ENCODE measurements at regions not wholly inside any gene's neighbourhood (a gene's known extent, or its start where the extent isn't known, plus 50 kb on each side); places are given as distances from the start of the nearest gene placed in this dataset.

DNA sequence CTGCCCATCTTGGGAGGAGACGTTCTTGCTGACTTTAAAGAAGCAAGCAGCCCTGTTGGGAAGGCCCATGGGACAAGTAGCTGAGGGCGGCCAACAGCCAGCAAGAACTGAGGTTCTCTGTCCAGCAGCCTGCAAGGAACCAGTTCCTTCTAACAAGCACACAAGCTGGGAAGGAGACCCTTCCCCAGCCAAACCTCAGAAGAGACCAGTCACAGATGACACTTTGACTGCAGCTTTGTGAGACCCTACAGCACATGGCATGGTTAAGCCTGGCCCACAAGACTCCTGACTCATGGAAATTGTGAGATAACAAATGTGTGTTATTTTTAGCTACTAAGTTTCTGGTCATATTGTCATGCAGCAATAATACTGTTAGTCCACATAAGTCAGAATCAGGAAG, 99.9 kb downstream of the PRLHR start:
- TF ChIP-seq CTCF (IDR thresholded peaks at IDR 0.05) = no peak
- Histone ChIP-seq H3K27ac (no peak overlapping the region), H3K4me3 (no peak overlapping the region)
- no peak for DNase-seq (ENCODE audit: low spot score)

- H3K4me3 ChIP-seq = no peak overlapping the region
- no peak for DNase-seq (ENCODE audit: low spot score)
- no peak overlapping the region for H3K27ac ChIP-seq
- TF ChIP-seq CTCF (IDR thresholded peaks at IDR 0.05) = no peak
Observed at GRCh38 chr10:118491055-118491454, 104.4 kb downstream of the PRLHR start.

- no peak for TF ChIP-seq CTCF (IDR thresholded peaks at IDR 0.05)
Observed at GRCh38 chr10:118488710-118489497, 106.5 kb downstream of the PRLHR start.

DNA sequence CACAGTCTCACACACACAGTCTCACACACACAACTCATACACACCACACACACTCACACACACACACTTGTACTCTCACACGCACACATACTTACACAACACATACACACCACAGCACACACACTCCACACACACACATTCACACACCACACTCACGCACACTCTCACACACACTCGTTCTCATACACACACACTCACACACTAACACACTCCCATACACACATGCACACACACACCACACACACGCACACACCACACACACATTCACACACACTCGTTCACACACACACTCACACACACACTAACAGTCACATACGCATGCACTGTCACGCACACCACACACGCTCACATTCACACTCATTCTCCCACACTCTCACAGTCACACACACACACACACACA, 109.8 kb downstream of the PRLHR start:
- Histone ChIP-seq H3K4me3 (no peak overlapping the region), H3K27ac (no peak overlapping the region)
- no peak for DNase-seq (ENCODE audit: low spot score)
- TF ChIP-seq CTCF (IDR thresholded peaks at IDR 0.05) = no peak

More at GRCh38 chr10:118488710-118489497, 106.5 kb downstream of the PRLHR start:
- DNase-seq (ENCODE audit: low spot score) = no peak
- H3K27ac ChIP-seq = no peak overlapping the region
- no peak overlapping the region for H3K4me3 ChIP-seq

- TF ChIP-seq CTCF (IDR thresholded peaks at IDR 0.05) = no peak
- no peak for DNase-seq (ENCODE audit: low spot score)
- no peak overlapping the region for H3K4me3 ChIP-seq
- H3K27ac ChIP-seq = no peak overlapping the region
Observed at GRCh38 chr10:118484152-118484871, 111.1 kb downstream of the PRLHR start.

DNA sequence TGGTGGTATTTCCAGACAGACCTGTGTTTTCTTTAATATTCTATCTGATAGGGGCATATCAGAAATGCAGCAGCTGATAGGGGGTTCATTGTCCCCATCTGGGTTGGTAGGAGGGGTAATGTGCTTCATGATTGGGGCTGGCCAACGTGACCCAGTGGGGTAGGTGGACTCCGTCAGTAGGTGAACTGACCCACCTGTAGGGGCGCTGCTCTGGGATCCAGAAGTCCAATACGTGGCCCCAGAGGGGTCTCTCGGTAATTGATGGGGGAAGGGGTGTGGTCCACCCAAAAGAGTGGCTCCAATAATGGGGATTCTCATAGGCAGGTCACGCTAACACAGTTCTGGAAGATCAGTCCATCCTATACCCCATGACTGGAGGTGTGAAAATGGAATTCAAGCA, 112.0 kb downstream of the PRLHR start:
- TF ChIP-seq CTCF (IDR thresholded peaks at IDR 0.05) = no peak
- no peak for DNase-seq (ENCODE audit: low spot score)
- Histone ChIP-seq H3K4me3 (no peak overlapping the region), H3K27ac (no peak overlapping the region)

Data from coronary artery (tissue), 2 donors.